ENCODE measurements at regions not wholly inside any gene's neighbourhood (a gene's known extent, or its start where the extent isn't known, plus 50 kb on each side); places are given as distances from the start of the nearest gene placed in this dataset.
A peak's percentile ranks its signal among the peaks of the same experiment; 100 is the strongest.

GRCh38 chr6:18595774-18596530 is 208.8 kb downstream of the RNF144B start (continued):
- TF ChIP-seq SRSF9 (IDR thresholded peaks at IDR 0.05; ENCODE audit: borderline replicate concordance, low read depth, low read length) (no peak), NR4A1 (CRISPR knock-in tag; IDR thresholded peaks at IDR 0.05) (no peak), NR4A1 (tag; IDR thresholded peaks at IDR 0.05) (no peak), SMC3 (conservative IDR thresholded peaks at IDR 0.05; ENCODE audit: insufficient read depth, low read depth, low read length) (peak; percentile 74; the same call in 1 of the 2 replicates), TCF7 (IDR thresholded peaks at IDR 0.05; ENCODE audit: borderline replicate concordance) (no peak), RFX5 (IDR thresholded peaks at IDR 0.05; ENCODE audit: low read depth, low read length) (no peak), SREBF1 (IDR thresholded peaks at IDR 0.05; ENCODE audit: borderline replicate concordance, low read depth, low read length) (no peak), REST (IDR thresholded peaks at IDR 0.05; ENCODE audit: borderline replicate concordance) (peak; percentile 73), REST (CRISPR knock-in tag; IDR thresholded peaks at IDR 0.05; ENCODE audit: low read depth) (no peak), SIN3A (IDR thresholded peaks at IDR 0.05; ENCODE audit: borderline replicate concordance in 2 of 2, control insufficient read depth in 1 of 2, low read depth in 2 of 2, low read length in 2 of 2) (no peak), L3MBTL2 (IDR thresholded peaks at IDR 0.05) (no peak), MCM3 (IDR thresholded peaks at IDR 0.05) (no peak), ZNF609 (CRISPR knock-in tag; IDR thresholded peaks at IDR 0.05; ENCODE audit: borderline replicate concordance) (no peak), EHMT2 (IDR thresholded peaks at IDR 0.05) (no peak)
